ENCODE measurements at regions not wholly inside any gene's neighbourhood (a gene's known extent, or its start where the extent isn't known, plus 50 kb on each side); places are given as distances from the start of the nearest gene placed in this dataset.

GRCh38 chr10:80737209-80737608 lies 199.5 kb downstream of the SH2D4B start:
- 90% methylated on average over 2 of the region's 2 CpGs for WGBS (ENCODE audit: low lambda C conversion rate, missing lambda C conversion rate)
- Histone ChIP-seq H3K4me1 (ENCODE audit: insufficient read depth) (no peaks in the 10 kb centered on the region), H3K27ac (no peak overlapping the region), H3K9me2 (replicated peaks; ENCODE audit: insufficient read depth) (no peaks in the 10 kb centered on the region), H3K36me3 (replicated peaks; ENCODE audit: insufficient read depth, low read depth) (no peaks in the 10 kb centered on the region), H3K9me3 (ENCODE audit: low read depth) (no peaks in the 10 kb centered on the region), H3K4me2 (no peak overlapping the region), H3K4me3 (no peak overlapping the region), H4K20me1 (ENCODE audit: insufficient read depth, poor library complexity, severe bottlenecking) (no peaks in the 10 kb centered on the region), H3K27me3 (no peaks in the 10 kb centered on the region), H2AFZ (no peak overlapping the region), H3K79me2 (no peaks in the 10 kb centered on the region)
- TF ChIP-seq CTCF (IDR thresholded peaks at IDR 0.05; ENCODE audit: poor library complexity), result no peak
- no peak for TF ChIP-seq EZH2phosphoT487 (IDR thresholded peaks at IDR 0.05; ENCODE audit: low read depth, severe bottlenecking, unreplicated experiment)
- no peak for TF ChIP-seq EZH2 (IDR thresholded peaks at IDR 0.05; ENCODE audit: borderline replicate concordance)
- no peak for DNase-seq (ENCODE audit: low spot score)

GRCh38 chr10:80739328-80739727 lies 201.6 kb downstream of the SH2D4B start:
- Histone ChIP-seq H3K79me2 (no peaks in the 10 kb centered on the region), H3K4me3 (no peak overlapping the region), H3K4me1 (ENCODE audit: insufficient read depth) (no peaks in the 10 kb centered on the region), H2AFZ (no peak overlapping the region), H3K4me2 (no peak overlapping the region), H3K9me3 (ENCODE audit: low read depth) (no peaks in the 10 kb centered on the region), H3K27me3 (no peaks in the 10 kb centered on the region), H3K36me3 (replicated peaks; ENCODE audit: insufficient read depth, low read depth) (no peaks in the 10 kb centered on the region), H3K27ac (no peak overlapping the region), H3K9me2 (replicated peaks; ENCODE audit: insufficient read depth) (no peaks in the 10 kb centered on the region), H4K20me1 (ENCODE audit: insufficient read depth, poor library complexity, severe bottlenecking) (no peaks in the 10 kb centered on the region)
- no peak for DNase-seq (ENCODE audit: low spot score)
- 90% methylated on average over 6 of the region's 6 CpGs for WGBS (ENCODE audit: low lambda C conversion rate, missing lambda C conversion rate)
- no peak for TF ChIP-seq CTCF (IDR thresholded peaks at IDR 0.05; ENCODE audit: poor library complexity)
- no peak for TF ChIP-seq EZH2 (IDR thresholded peaks at IDR 0.05; ENCODE audit: borderline replicate concordance)
- no peak for TF ChIP-seq EZH2phosphoT487 (IDR thresholded peaks at IDR 0.05; ENCODE audit: low read depth, severe bottlenecking, unreplicated experiment)

- DNase-seq (ENCODE audit: low spot score), result no peak
- 71% methylated on average over 18 of the region's 18 CpGs for WGBS (ENCODE audit: low lambda C conversion rate, missing lambda C conversion rate)
- Histone ChIP-seq H3K27ac (no peak overlapping the region), H2AFZ (no peak overlapping the region), H3K9me2 (replicated peaks; ENCODE audit: insufficient read depth) (no peaks in the 10 kb centered on the region), H3K4me3 (no peak overlapping the region), H3K4me2 (no peak overlapping the region), H3K79me2 (no peaks in the 10 kb centered on the region), H3K9me3 (ENCODE audit: low read depth) (no peaks in the 10 kb centered on the region), H4K20me1 (ENCODE audit: insufficient read depth, poor library complexity, severe bottlenecking) (no peaks in the 10 kb centered on the region), H3K36me3 (replicated peaks; ENCODE audit: insufficient read depth, low read depth) (no peaks in the 10 kb centered on the region), H3K4me1 (ENCODE audit: insufficient read depth) (no peaks in the 10 kb centered on the region), H3K27me3 (no peaks in the 10 kb centered on the region)
- TF ChIP-seq EZH2phosphoT487 (IDR thresholded peaks at IDR 0.05; ENCODE audit: low read depth, severe bottlenecking, unreplicated experiment), result no peak
- TF ChIP-seq EZH2 (IDR thresholded peaks at IDR 0.05; ENCODE audit: borderline replicate concordance), result no peak
- TF ChIP-seq CTCF (IDR thresholded peaks at IDR 0.05; ENCODE audit: poor library complexity), result no peak
Observed at GRCh38 chr10:80739963-80740715, 202.4 kb downstream of the SH2D4B start.
